ENCODE measurements at regions not wholly inside any gene's neighbourhood (a gene's known extent, or its start where the extent isn't known, plus 50 kb on each side); places are given as distances from the start of the nearest gene placed in this dataset.

- ATAC-seq (no peak), DNase-seq (no peak)
These were observed 178.4 kb downstream of the LACC1 start for GRCh38 chr13:44058067-44058466.

DNA sequence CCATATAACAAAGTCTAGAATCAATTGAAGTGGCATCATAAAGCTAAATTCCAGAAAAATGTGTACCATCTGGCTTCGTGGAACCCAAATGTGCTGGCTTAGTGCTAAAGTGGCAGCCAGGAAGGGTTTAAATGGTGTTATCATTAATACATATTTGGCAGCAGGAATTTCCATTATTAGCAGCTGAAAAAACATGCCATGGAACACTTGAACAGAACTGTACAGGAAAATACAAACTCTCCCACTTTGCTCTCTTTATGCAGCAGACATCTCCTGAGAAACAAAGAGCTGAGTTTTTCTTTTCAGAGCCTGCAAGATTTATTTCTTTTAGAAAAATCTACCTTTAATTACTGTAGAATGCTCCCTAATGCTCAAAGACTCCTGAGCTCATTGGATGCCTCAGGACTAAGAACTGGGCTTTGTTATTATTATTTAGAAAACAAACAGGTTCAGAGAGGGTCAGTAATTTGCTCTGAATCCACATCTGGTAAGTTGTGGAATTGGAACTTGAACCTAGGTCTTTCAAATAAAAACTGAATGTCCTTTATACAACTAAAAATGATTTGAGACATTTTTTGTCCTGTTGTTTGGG is 179.0 kb downstream of the LACC1 start:
- TF ChIP-seq, protein P1, sequence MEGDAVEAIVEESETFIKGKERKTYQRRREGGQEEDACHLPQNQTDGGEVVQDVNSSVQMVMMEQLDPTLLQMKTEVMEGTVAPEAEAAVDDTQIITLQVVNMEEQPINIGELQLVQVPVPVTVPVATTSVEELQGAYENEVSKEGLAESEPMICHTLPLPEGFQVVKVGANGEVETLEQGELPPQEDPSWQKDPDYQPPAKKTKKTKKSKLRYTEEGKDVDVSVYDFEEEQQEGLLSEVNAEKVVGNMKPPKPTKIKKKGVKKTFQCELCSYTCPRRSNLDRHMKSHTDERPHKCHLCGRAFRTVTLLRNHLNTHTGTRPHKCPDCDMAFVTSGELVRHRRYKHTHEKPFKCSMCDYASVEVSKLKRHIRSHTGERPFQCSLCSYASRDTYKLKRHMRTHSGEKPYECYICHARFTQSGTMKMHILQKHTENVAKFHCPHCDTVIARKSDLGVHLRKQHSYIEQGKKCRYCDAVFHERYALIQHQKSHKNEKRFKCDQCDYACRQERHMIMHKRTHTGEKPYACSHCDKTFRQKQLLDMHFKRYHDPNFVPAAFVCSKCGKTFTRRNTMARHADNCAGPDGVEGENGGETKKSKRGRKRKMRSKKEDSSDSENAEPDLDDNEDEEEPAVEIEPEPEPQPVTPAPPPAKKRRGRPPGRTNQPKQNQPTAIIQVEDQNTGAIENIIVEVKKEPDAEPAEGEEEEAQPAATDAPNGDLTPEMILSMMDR (IDR thresholded peaks at IDR 0.05): no peak
- Histone ChIP-seq H3K4me3 (ENCODE audit: low read length) (no peak overlapping the region), H3K4me1 (ENCODE audit: control insufficient read depth, insufficient read depth, low read length) (peaks cover 3% of the 10 kb centered on the region), H3K27ac (ENCODE audit: low read length) (no peak overlapping the region), H3K9me3 (ENCODE audit: control insufficient read depth, insufficient read depth, low read length) (no peaks in the 10 kb centered on the region), H3K27me3 (ENCODE audit: control insufficient read depth, insufficient read depth, low read length) (no peaks in the 10 kb centered on the region), H3K36me3 (ENCODE audit: control insufficient read depth, insufficient read depth, low read length) (no peaks in the 10 kb centered on the region)
- intact Hi-C loops (cut with micrococcal nuclease): loop anchor here (2.0 to 10.0 kb wide), 3 partner anchors 54 to 154 kb away; no protein-coding TSS in a partner anchor
- ATAC-seq (no peak), DNase-seq (no peak)
- 92% methylated on average over 1 of the region's 1 CpG for WGBS (ENCODE audit: insufficient coverage)
- H3K36me3 Mint-ChIP-seq: no peaks in the 10 kb centered on the region
- H3K4me1 Mint-ChIP-seq: peaks cover 10 to 11% of the 10 kb centered on the region in 2 donors
- no peaks in the 10 kb centered on the region for H3K9me3 Mint-ChIP-seq
- no peak overlapping the region for H3K4me3 Mint-ChIP-seq
- no peak overlapping the region for H3K27ac Mint-ChIP-seq
- H3K27me3 Mint-ChIP-seq (ENCODE audit: low read depth in 2 of 2): peaks cover 27 to 50% of the 10 kb centered on the region in 2 donors

More at GRCh38 chr13:44058067-44058466, 178.4 kb downstream of the LACC1 start:
- no peak overlapping the region for H3K27ac Mint-ChIP-seq
- H3K27me3 ChIP-seq (ENCODE audit: control insufficient read depth, insufficient read depth, low read length): no peaks in the 10 kb centered on the region
- H3K27me3 Mint-ChIP-seq (ENCODE audit: low read depth in 2 of 2): peaks cover 29 to 55% of the 10 kb centered on the region in 2 donors
- H3K4me3 ChIP-seq (ENCODE audit: low read length): no peak overlapping the region
- H3K9me3 ChIP-seq (ENCODE audit: control insufficient read depth, insufficient read depth, low read length): no peaks in the 10 kb centered on the region
- WGBS (ENCODE audit: insufficient coverage): 81% methylated on average over 2 of the region's 4 CpGs
- peaks cover 3% of the 10 kb centered on the region for H3K4me1 ChIP-seq (ENCODE audit: control insufficient read depth, insufficient read depth, low read length)
- no peak overlapping the region for H3K4me3 Mint-ChIP-seq
- TF ChIP-seq, protein P1 (IDR thresholded peaks at IDR 0.05): no peak
- peaks cover 10 to 11% of the 10 kb centered on the region in 2 donors for H3K4me1 Mint-ChIP-seq
- H3K36me3 ChIP-seq (ENCODE audit: control insufficient read depth, insufficient read depth, low read length): no peaks in the 10 kb centered on the region
- H3K27ac ChIP-seq (ENCODE audit: low read length): no peak overlapping the region
- no peaks in the 10 kb centered on the region for H3K36me3 Mint-ChIP-seq
- intact Hi-C loops (cut with micrococcal nuclease): loop anchor here (2.0 to 10.0 kb wide), 3 partner anchors 55 to 153 kb away; no protein-coding TSS in a partner anchor
- H3K9me3 Mint-ChIP-seq: no peaks in the 10 kb centered on the region

GRCh38 chr13:44061876-44062275 is 182.2 kb downstream of the LACC1 start:
- intact Hi-C loops (cut with micrococcal nuclease): no loop called here
- TF ChIP-seq, protein P1 (IDR thresholded peaks at IDR 0.05): no peak
- Histone ChIP-seq H3K27me3 (ENCODE audit: control insufficient read depth, insufficient read depth, low read length) (peaks cover 5% of the 10 kb centered on the region), H3K36me3 (ENCODE audit: control insufficient read depth, insufficient read depth, low read length) (no peaks in the 10 kb centered on the region), H3K4me1 (ENCODE audit: control insufficient read depth, insufficient read depth, low read length) (no peaks in the 10 kb centered on the region), H3K4me3 (ENCODE audit: low read length) (no peak overlapping the region), H3K27ac (ENCODE audit: low read length) (no peak overlapping the region), H3K9me3 (ENCODE audit: control insufficient read depth, insufficient read depth, low read length) (no peaks in the 10 kb centered on the region)
- DNase-seq: no peak
- no peak overlapping the region for H3K4me3 Mint-ChIP-seq
- H3K27me3 Mint-ChIP-seq (ENCODE audit: low read depth in 2 of 2): peaks cover 14 to 38% of the 10 kb centered on the region in 2 donors
- H3K36me3 Mint-ChIP-seq: no peaks in the 10 kb centered on the region
- H3K27ac Mint-ChIP-seq: no peak overlapping the region
- 91% methylated on average over 3 of the region's 3 CpGs for WGBS (ENCODE audit: insufficient coverage)
- ATAC-seq: no peak
- H3K9me3 Mint-ChIP-seq: no peaks in the 10 kb centered on the region
- H3K4me1 Mint-ChIP-seq: no peaks in the 10 kb centered on the region

DNA sequence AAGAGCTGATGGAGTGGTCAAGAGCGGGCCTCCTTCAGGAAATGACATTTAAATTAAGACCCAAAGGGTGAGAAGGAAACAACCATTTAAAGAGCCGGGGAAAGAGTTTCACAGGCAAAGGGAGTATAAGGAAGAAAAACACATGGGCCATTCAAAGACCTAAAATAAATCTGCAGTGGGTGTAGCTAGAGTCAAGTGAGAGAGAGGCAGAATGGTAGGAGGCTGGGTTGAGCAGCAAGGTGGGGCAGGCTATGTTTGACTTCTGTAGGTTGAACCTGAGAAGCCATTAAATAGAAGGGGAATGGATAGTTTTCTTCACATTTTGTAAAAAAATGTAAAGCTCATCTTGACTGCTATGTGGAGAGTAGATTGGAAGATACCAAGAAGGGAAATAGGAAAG is 183.8 kb downstream of the LACC1 start:
- Mint-ChIP-seq H3K27ac (no peak overlapping the region), H3K36me3 (no peaks in the 10 kb centered on the region), H3K27me3 (ENCODE audit: low read depth in 2 of 2) (peaks cover 14 to 24% of the 10 kb centered on the region in 2 donors), H3K4me1 (no peaks in the 10 kb centered on the region), H3K9me3 (no peaks in the 10 kb centered on the region), H3K4me3 (no peak overlapping the region)
- TF ChIP-seq, protein P1 (IDR thresholded peaks at IDR 0.05): no peak
- DNase-seq (no peak), ATAC-seq (no peak)
- Histone ChIP-seq H3K9me3 (ENCODE audit: control insufficient read depth, insufficient read depth, low read length) (no peaks in the 10 kb centered on the region), H3K4me1 (ENCODE audit: control insufficient read depth, insufficient read depth, low read length) (no peaks in the 10 kb centered on the region), H3K4me3 (ENCODE audit: low read length) (no peak overlapping the region), H3K27ac (ENCODE audit: low read length) (no peak overlapping the region), H3K27me3 (ENCODE audit: control insufficient read depth, insufficient read depth, low read length) (peaks cover 5% of the 10 kb centered on the region), H3K36me3 (ENCODE audit: control insufficient read depth, insufficient read depth, low read length) (no peaks in the 10 kb centered on the region)
- 84% methylated on average over 2 of the region's 2 CpGs for WGBS (ENCODE audit: insufficient coverage)
- intact Hi-C loops (cut with micrococcal nuclease): no loop called here
